ENCODE measurements at regions not wholly inside any gene's neighbourhood (a gene's known extent, or its start where the extent isn't known, plus 50 kb on each side); places are given as distances from the start of the nearest gene placed in this dataset.
"Not testable (repeated sequence)": the region's sequence is repeated elsewhere in the genome, so short reads cannot be mapped to it uniquely, and the experiment has no call there.

GRCh38 chr7:84924353-84924752 is 262.5 kb downstream of the SEMA3D start:
- Histone ChIP-seq H3K36me3 (no peaks in the 10 kb centered on the region), H4K20me1 (ENCODE audit: low read depth) (no peaks in the 10 kb centered on the region), H3K27me3 (no peaks in the 10 kb centered on the region), H3K79me2 (ENCODE audit: low read depth) (no peaks in the 10 kb centered on the region), H3K9ac (no peak overlapping the region), H3K9me3 (ENCODE audit: low read depth) (no peaks in the 10 kb centered on the region), H3K4me3 (no peak overlapping the region), H2AFZ (replicated peaks) (peak overlapping the region; percentile 6), H3F3A (ENCODE audit: low read depth) (no peaks in the 10 kb centered on the region), H3K4me2 (no peak overlapping the region), H3K4me1 (peaks cover 3% of the 10 kb centered on the region), H3K27ac (no peak overlapping the region)
- no peaks in the 10 kb centered on the region for H3K27me3 Mint-ChIP-seq (ENCODE audit: insufficient read depth, low read depth)
- no peaks in the 10 kb centered on the region for H3K36me3 Mint-ChIP-seq
- H3K27ac Mint-ChIP-seq: no peak overlapping the region
- no peak for DNase-seq (ENCODE audit: low spot score)
- no peak for TF ChIP-seq EZH2 (IDR thresholded peaks at IDR 0.05)
- no peaks in the 10 kb centered on the region for H3K9me3 Mint-ChIP-seq
- no peaks in the 10 kb centered on the region for H3K4me1 Mint-ChIP-seq
- no peak overlapping the region for H3K4me3 Mint-ChIP-seq

- Histone ChIP-seq H3K4me2 (no peak overlapping the region), H2AFZ (replicated peaks) (no peak overlapping the region), H3K4me3 (no peak overlapping the region), H3F3A (ENCODE audit: low read depth) (no peaks in the 10 kb centered on the region), H3K36me3 (no peaks in the 10 kb centered on the region), H4K20me1 (ENCODE audit: low read depth) (no peaks in the 10 kb centered on the region), H3K27me3 (no peaks in the 10 kb centered on the region), H3K79me2 (ENCODE audit: low read depth) (no peaks in the 10 kb centered on the region), H3K27ac (no peak overlapping the region), H3K4me1 (peaks cover 3% of the 10 kb centered on the region), H3K9me3 (ENCODE audit: low read depth) (no peaks in the 10 kb centered on the region), H3K9ac (no peak overlapping the region)
- Mint-ChIP-seq H3K36me3 (no peaks in the 10 kb centered on the region), H3K27me3 (ENCODE audit: insufficient read depth, low read depth) (peaks cover 3% of the 10 kb centered on the region), H3K4me3 (no peak overlapping the region), H3K9me3 (peaks cover 2% of the 10 kb centered on the region), H3K4me1 (no peaks in the 10 kb centered on the region), H3K27ac (no peak overlapping the region)
- no peak for TF ChIP-seq EZH2phosphoT487 (IDR thresholded peaks at IDR 0.05)
- TF ChIP-seq CTCF (IDR thresholded peaks at IDR 0.05): no peak
- TF ChIP-seq EZH2 (IDR thresholded peaks at IDR 0.05): no peak
- no peak for DNase-seq (ENCODE audit: low spot score)
Observed at GRCh38 chr7:84923348-84923747, 263.5 kb downstream of the SEMA3D start.

GRCh38 chr7:84921154-84921553 is 265.7 kb downstream of the SEMA3D start:
- no peak overlapping the region for H3K4me3 ChIP-seq
- H3K36me3 Mint-ChIP-seq: no peaks in the 10 kb centered on the region
- DNase-seq (ENCODE audit: low spot score): no peak
- H3K36me3 ChIP-seq: no peaks in the 10 kb centered on the region
- no peaks in the 10 kb centered on the region for H3F3A ChIP-seq (ENCODE audit: low read depth)
- no peak overlapping the region for H2AFZ ChIP-seq (replicated peaks)
- H3K79me2 ChIP-seq (ENCODE audit: low read depth): no peaks in the 10 kb centered on the region
- no peak for TF ChIP-seq CTCF (IDR thresholded peaks at IDR 0.05)
- no peak for TF ChIP-seq EZH2phosphoT487 (IDR thresholded peaks at IDR 0.05)
- TF ChIP-seq EZH2 (IDR thresholded peaks at IDR 0.05): no peak
- peaks cover 2% of the 10 kb centered on the region for H3K9me3 Mint-ChIP-seq
- no peak overlapping the region for H3K27ac Mint-ChIP-seq
- no peak overlapping the region for H3K4me2 ChIP-seq
- H3K4me1 Mint-ChIP-seq: peaks cover 4% of the 10 kb centered on the region
- peaks cover 3% of the 10 kb centered on the region for H3K27me3 Mint-ChIP-seq (ENCODE audit: insufficient read depth, low read depth)
- no peak overlapping the region for H3K27ac ChIP-seq
- H3K4me1 ChIP-seq: no peaks in the 10 kb centered on the region
- no peak overlapping the region for H3K4me3 Mint-ChIP-seq
- no peaks in the 10 kb centered on the region for H4K20me1 ChIP-seq (ENCODE audit: low read depth)
- no peak overlapping the region for H3K9ac ChIP-seq
- H3K27me3 ChIP-seq: no peaks in the 10 kb centered on the region
- no peaks in the 10 kb centered on the region for H3K9me3 ChIP-seq (ENCODE audit: low read depth)

- not testable (repeated sequence) for H3K4me3 Mint-ChIP-seq; H3K9ac ChIP-seq; H3K27me3 ChIP-seq; H3K36me3 ChIP-seq; H2AFZ ChIP-seq (replicated peaks); H3K9me3 ChIP-seq (ENCODE audit: low read depth); H4K20me1 ChIP-seq (ENCODE audit: low read depth); H3K27ac ChIP-seq; H3K9me3 Mint-ChIP-seq; H3K27ac Mint-ChIP-seq; H3K27me3 Mint-ChIP-seq (ENCODE audit: insufficient read depth, low read depth); H3K4me1 Mint-ChIP-seq; H3K4me2 ChIP-seq; DNase-seq (ENCODE audit: low spot score); H3K4me3 ChIP-seq; H3K79me2 ChIP-seq (ENCODE audit: low read depth); H3K4me1 ChIP-seq; H3K36me3 Mint-ChIP-seq; H3F3A ChIP-seq (ENCODE audit: low read depth)
Observed at GRCh38 chr7:84916973-84917372, 269.9 kb downstream of the SEMA3D start.

All from neural progenitor cell (in vitro differentiated cells).